GM18511 (cell line): ENCODE measurements at regions not wholly inside any gene's neighbourhood (a gene's known extent, or its start where the extent isn't known, plus 50 kb on each side); places are given as distances from the start of the nearest gene placed in this dataset.
"Not testable (repeated sequence)": the region's sequence is repeated elsewhere in the genome, so short reads cannot be mapped to it uniquely, and the experiment has no call there.

ENCODE experiments used
- ATAC-seq: cut with Tn5 transposase; IDR thresholded peaks from one replicate; pipeline ENCODE4 v1.9.1; 2021; ENCODE audit warnings: mild to moderate bottlenecking, moderate library complexity; ENCODE audit not compliant: unreplicated experiment

DNA sequence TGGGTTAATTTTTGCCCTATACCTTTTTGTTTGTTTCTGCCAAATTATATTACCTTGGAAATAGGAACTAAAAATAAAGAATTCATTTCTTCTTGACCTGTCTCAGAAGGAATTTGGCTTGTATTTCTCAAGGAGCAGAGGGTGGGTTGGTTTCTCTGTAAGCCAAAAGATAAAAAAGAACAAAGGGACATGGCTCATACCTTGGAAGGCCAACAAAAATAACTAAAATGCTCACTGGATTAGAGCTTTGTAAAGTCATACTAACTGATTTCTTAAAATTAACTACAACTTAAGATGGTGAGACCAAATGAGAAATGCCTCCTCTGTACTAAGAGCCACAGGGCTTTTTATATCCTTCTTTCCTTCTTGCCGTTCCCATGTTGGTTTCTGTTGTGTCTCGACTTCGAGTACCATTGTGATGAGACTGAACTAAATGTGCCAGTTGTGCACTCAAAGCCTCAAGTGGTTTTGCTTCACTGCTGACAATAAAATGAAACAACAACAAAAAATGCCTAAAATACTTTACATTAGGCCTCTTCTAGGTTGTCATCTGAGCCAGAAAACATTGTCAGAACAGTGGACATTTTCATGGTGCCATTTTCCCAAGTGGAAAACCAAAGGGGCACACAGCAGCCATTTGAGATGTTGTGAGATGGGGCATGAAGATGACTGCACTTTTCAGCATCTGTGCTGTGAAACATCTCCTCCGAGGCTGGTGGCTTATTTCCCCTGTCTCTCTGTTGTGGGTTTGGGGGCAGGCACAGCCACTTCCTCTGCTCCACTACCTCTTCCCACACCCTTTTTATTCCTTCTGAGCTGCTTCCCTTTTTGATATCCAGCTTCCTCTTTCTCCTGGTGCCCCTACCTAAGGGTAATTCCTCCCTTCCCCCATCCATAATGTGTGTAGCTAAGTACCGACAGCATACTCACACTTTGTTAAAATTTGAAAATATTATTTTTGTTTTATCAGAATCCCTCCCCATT is 51.8 kb upstream of the AGR3 start:
- no peak for ATAC-seq

GRCh38 chr7:16934722-16935340 is 53.0 kb upstream of the AGR3 start:
- ATAC-seq = no peak

- ATAC-seq = no peak
Measured at GRCh38 chr7:16935341-16935735, 53.6 kb upstream of the AGR3 start.

DNA sequence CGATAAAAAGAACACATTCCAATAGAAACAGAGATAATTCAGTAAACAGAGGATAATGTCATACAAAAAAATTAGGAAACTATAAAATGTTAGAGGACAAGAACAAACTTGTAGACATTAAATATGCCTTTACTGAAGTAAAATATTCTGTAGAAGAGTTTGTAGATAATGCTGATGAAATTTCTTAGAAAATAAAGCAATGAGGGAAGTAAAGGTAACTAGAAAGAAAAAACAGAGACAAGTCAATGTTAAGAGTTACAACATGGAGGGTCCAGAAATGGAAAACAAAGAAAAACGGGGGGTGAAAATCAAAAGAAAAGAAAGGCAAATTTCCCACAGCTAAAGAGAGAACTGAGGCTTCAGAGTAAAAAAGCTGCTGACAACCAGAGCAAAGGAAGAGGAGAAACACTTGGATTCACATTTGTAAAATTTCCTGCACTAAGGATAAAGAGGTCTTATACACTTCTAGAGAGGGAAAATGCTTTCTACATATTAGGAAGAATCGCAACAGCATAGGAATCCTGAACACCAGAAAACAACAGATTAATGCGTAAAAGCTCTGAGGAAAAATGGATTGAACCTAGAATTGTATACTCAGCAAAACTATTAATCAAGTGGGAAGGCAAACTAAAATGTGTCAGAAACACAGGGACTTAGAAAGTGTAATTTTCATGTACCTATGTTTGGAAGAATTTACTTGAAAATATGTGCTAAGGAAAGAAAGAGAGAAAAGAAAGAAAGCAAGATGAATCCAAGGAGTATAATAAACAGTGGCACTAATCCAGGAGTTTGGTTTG is 55.0 kb upstream of the AGR3 start:
- ATAC-seq = no peak

DNA sequence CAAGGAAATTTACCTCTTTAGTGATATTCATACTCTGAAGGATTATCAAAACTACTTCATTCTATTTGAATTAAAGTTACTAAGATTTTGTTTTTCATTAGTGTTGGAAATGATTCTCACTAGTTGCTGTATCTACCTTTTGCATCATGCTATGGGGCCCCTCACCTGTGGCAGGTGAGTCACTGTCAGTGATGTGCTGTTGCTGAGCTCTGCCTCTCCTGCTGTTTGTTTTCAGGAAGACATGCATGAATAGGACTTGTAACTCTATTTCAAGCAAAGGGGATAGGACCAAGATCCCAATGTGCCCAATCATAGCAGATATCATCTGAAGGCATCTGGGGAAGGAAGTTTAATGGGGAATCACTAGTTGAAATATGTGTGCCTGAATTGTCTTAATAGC is 57.4 kb upstream of the AGR3 start:
- no peak for ATAC-seq

DNA sequence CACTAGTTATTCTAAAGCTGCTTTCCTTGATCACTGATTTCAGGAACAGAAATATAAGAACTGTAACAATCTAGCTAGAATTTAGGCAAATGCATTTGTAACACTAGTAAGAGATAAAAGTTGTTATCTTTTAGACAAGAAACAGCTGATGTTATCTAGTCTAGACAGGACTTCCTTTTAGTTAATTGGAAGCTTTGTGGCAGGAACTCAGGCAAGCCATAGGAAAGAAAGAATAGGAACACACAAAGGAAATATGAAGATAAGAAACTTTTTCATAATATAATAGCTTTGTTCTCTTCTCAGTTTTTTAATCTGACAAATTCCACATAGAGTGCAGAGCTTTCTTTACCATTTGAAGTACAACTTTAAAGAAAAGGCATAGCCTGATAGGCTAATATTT is 59.0 kb upstream of the AGR3 start:
- no peak for ATAC-seq

DNA sequence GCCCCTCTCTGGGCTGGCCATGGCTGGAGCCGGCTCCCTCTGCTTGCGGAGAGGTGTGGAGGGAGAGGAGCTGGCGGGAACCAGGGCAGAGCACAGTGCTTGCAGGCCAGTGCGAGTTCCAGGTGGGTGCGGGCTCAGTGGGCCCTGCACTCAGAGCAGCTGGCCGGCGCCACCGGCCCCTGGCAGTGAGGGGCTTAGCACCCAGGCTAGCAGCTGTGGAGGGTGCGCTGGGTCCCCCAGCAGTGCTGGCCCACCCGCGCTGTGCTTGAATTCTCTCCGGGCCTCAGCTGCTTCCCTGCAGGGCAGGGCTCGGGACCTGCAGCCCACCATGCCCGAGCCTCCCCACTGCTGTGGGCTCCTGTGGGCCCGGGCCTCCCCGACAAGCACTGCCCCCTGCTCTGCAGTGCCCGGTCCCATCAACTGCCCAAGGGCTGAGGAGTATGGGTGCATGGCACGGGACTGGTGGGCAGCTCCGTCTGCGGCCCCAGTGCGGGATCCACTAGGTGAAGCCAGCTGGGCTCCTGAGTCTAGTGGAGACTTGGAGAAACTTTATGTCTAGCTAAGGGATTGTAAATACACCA is 61.2 kb upstream of the AGR3 start:
- ATAC-seq = no peak

DNA sequence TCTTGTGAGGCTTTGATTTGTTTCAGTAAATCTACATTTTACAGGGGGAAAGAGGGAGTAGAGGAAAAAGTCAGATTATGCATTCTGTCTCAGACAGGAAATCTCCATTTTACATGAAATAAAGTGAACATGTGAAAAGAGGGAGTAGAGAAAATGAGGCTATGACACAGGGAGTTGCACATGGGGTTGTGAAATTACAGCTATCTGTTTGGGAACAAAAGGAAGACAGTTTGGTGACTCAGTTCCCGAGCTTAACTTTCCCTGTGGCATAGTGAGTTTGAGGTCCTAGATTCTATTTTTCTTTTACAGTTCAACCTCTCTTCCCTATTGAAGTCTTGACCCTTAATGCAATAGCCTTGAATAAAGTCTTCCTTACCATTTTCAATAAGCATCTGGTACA is 63.2 kb upstream of the AGR3 start:
- ATAC-seq = no peak

- no peak for ATAC-seq
Measured at GRCh38 chr7:16945372-16945771, 63.6 kb upstream of the AGR3 start.

DNA sequence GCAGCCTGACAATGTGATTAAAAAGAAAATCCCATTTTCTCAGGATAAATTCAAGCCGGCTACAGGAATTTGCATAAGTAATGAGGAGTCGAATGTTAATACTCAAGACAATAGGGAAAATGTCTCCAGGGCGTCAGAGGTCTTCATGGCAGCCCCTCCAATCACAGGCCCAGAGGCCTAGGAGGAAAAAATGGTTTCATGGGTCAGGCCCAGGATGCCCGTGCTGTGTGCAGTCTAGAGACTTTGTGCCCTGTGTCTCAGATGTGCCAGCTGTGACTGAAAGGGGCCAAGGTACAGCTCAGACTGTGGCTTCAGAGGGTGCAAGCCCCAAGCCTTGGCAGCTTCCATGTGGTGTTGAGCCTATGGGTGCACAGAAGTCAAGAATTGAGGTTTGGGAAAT is 66.3 kb upstream of the AGR3 start:
- ATAC-seq = not testable (repeated sequence)

DNA sequence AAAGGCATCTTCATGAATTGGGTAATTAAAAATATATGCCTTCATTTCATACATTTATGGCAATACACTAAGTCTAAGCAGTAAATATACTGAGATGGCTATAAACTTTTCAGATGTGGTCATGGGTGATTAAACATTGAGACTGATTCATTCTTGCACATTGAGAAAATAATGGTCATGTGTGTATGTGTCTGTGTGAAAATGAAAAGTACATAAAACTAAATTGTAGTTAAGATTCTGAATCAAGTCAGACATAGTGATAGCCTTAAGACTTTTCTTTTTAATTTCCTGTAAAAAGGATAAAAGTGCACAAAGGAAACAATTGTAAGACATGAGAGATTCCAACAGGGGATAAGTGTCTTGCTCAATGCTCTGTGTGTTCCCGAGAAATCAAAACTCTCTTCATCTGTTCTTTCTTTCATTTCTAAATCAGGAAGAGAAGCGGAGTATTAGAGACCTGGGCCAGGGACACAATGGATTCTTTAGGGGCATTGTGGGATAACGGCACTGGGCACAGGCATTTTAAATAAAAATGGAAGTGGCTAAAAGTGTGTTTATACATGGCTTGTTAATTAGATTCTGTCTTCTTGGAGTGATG is 69.8 kb upstream of the AGR3 start:
- ATAC-seq = no peak

DNA sequence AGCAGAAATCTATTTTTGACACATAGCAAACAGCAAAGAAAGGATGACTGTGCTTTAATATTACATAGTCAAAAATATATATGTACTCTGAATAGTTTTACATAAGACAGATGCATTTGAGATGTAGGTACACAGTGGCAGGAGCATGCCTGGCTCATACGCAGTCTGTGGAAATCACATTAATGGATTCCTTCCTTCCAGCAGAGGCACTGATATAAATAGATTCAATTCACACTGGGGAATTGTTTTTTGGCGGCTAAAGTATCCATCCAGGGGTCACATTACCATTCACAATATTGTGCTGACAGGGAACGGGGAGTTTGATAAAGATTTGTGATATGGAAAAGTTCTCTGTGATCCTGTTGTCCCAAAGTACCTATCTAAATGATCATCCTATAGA is 72.5 kb upstream of the AGR3 start:
- ATAC-seq = no peak

DNA sequence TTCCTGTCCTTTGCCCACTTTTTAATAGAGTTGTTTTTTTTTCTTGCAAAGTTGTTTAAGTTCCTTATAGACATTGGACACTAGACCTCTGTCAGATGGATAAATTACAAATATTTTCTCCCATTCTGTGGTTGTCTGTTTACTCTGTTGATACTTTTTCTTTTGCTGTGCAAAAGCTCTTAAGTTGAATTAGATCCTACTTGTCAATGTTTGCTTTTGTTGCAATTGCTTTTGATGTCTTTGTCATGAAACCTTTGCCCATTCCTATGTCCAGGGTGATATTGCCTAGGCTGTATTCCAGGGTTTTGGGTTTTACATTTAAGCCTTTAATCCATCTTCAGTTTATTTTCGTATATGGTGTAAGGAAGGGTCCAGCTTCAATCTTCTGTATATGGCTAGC is 76.9 kb upstream of the AGR3 start:
- no peak for ATAC-seq

DNA sequence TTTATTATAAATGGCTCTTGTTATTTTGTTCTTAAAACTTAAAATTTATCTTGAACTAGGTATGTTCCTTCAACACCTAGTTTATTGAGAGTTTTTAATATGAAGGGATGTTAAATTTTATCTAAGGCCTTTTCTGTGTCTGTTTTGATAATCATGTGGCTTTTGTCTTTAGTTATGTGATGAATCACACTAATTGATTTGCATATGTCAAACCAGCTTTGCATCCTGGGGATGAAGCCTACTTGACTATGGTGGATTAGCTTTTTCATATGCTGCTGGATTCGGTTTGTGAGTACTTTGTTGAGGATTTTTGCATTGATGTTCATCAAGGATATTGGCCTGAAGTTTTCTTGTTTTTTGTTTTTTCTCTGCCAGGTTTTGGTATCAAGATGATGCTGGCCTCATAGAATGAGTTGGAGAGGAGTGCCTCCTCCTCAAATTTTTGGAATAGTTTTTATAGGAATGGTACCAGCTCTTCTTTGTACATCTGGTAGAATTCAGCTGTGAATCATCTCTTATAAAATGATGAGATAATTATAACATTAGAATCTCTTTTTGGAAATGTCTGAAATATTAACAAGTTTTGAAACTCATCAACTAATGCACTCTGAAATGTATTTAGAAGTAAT is 78.7 kb upstream of the AGR3 start:
- no peak for ATAC-seq

GRCh38 chr7:16961641-16962040 is 79.9 kb upstream of the AGR3 start:
- ATAC-seq = no peak

GRCh38 chr7:16963044-16963443 is 81.3 kb upstream of the AGR3 start:
- no peak for ATAC-seq

DNA sequence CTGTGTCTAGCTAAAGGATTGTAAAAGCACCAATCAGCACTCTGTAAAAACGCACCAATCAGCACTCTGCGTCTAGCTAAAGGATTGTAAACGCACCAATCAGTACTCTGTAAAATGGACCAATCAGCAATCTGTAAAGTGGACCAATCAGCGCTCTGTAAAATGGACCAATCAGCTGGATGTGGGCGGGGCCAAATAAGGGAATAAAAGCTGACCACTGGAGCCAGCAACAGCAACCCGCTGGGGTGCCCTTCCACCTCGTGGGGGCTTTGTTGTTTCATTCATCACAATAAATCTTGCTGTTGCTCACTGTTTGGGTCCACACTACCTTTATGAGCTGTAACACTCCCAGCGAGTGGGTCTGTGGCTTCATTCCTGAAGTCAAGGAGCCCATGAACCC is 83.9 kb upstream of the AGR3 start:
- not testable (repeated sequence) for ATAC-seq

DNA sequence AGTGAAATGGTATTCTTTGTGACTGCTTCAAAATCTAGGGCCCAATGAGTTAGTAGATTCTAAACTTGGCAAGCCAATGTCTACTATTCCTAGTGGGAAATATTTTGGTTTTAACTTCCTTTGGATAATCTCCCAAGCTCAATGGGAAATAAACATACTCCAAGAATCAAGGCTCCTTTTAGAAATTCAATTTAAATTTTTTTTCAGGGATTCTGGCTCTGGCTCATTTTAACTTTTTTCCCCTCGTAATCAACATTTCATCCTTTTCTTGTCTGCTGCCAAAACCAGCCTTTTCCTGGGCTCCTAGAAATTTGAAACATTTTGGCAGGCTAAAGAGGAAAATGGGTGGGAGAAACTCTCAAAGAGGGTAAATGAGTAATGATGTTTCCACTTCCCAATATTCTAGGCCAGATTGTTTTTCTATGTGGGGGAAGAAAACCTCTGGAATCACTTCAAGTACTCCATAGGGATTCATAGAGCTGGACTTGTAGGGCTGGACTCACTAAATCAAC is 85.6 kb upstream of the AGR3 start:
- ATAC-seq = no peak

DNA sequence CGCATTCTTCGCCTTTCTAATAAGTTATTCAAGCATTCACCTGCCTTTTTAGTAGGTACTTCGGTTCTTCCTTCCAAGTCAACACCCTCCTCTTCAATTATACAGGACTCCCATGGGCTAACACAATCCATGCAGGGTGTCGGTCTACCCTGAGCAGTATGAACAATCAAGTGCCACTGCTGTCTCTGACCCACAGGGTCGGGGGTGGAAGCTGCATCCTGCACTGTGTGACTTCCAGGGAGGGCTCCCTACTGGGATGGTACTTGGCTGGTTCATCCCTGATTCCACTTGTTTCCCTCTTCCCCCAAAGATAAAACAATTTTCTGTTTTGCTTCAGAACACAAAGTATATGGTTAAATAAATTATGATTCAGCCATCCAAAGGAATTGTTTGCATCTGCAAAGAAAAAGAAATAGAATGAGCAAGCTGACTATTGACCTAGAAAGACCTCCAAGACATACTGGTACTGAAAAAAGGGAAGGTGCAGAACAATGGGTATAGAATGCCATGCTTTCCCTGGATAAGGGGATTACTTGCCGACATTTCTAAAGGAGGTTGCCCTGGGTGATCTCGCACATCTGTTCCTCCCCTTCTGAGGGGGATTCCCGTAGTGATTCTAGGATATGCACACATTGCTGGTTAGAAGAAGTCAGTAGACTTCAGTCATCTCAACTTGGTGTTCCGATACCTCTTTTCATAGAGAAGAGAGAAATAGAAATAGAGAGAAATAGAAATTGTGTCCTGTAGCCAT is 89.1 kb upstream of the AGR3 start:
- no peak for ATAC-seq
